ENCODE measurements at regions not wholly inside any gene's neighbourhood (a gene's known extent, or its start where the extent isn't known, plus 50 kb on each side); places are given as distances from the start of the nearest gene placed in this dataset.

DNA sequence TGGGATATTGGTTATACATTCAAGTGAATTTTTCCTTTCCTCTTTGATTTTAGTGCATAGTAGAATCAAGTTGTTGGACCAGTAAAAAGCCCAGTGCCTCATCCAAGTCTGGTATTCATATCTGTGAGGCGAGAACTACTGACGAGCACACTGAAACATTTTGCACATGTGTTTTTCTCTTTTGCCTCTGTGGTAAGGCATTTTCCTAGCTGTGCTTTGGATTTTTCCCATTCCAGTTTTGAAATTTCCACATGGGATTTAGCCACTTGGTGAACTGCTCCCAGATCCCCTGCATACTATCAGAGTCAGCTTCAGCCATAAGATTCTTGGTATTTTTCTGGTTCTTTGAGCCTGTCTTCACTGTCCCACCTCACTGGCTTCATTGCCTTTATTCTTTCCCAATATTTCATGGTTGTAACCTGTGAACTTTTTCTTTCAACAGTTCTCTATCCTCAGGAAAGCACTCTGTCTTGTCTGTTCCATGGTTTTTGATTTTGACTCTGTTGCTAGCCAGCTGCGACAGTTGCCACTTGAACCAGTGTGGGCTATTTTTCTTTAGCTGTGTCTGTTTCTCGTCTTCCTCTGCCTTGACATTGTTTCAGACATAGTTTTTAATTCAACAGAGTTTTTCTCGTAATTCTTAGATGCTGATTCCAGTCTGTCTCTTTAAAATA is 239.0 kb downstream of the REEP3 start:
- no peak overlapping the region for H3K27ac ChIP-seq
- TF ChIP-seq, protein P1, sequence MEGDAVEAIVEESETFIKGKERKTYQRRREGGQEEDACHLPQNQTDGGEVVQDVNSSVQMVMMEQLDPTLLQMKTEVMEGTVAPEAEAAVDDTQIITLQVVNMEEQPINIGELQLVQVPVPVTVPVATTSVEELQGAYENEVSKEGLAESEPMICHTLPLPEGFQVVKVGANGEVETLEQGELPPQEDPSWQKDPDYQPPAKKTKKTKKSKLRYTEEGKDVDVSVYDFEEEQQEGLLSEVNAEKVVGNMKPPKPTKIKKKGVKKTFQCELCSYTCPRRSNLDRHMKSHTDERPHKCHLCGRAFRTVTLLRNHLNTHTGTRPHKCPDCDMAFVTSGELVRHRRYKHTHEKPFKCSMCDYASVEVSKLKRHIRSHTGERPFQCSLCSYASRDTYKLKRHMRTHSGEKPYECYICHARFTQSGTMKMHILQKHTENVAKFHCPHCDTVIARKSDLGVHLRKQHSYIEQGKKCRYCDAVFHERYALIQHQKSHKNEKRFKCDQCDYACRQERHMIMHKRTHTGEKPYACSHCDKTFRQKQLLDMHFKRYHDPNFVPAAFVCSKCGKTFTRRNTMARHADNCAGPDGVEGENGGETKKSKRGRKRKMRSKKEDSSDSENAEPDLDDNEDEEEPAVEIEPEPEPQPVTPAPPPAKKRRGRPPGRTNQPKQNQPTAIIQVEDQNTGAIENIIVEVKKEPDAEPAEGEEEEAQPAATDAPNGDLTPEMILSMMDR (conservative IDR thresholded peaks at IDR 0.05) = no peak

DNA sequence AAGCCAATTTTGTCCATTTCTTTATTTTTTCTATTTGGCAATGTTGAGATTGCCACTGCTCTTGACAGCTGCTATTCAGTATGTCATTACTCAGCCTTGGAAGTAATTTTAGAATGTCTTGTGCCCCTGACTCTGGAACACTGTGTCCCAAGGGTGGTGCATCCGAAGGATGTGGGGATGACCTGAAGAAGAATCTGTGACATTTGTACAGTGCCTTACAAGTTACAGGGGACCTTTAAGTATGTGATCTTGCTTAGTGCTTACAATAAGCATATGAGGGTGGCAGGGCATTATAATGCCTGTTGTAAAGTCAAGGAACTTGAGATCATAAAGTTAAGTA is 239.5 kb downstream of the REEP3 start:
- H3K27ac ChIP-seq = no peak overlapping the region
- TF ChIP-seq, protein P1 (conservative IDR thresholded peaks at IDR 0.05) = no peak

DNA sequence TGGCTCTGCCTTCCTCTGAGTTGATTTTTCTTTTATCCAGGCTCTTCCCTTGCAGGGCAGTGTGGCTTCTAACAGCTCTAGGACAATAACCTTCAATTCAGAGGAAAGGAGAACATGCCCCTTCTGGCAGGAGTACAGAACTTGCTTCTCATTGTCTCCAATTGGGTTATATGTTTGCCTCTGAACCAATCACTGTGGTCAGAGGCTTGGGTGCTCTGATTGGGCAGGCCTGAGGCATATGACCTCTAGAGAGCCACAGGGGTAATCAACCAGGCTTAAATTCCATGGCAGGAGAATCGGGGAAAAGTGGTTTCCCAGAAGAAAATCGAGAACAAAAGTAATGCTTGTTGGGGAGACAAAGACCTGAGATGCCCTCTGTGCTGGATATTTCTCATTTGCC is 240.0 kb downstream of the REEP3 start:
- TF ChIP-seq, protein P1 (conservative IDR thresholded peaks at IDR 0.05) = no peak
- no peak overlapping the region for H3K27ac ChIP-seq

DNA sequence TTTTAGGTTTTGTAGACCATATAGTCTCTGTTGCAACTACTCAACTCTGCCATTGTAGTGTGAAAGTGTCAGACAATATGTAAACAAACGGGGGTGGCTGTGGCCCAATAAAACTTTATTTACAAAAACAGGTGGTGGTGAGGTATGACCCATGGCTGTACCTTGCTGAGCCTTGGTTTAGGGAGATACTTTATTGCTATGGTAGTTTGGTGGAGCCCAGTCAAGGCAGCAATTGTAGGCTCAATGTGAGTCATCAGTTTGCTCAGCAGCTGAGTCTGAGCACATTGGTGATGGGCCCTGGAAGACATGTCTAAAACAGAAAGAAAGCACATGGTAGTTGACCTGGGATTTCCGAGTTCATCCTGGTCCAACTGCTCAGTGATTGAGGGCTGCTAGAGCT is 242.5 kb downstream of the REEP3 start:
- TF ChIP-seq, protein P1 (conservative IDR thresholded peaks at IDR 0.05) = no peak
- H3K27ac ChIP-seq = no peak overlapping the region

DNA sequence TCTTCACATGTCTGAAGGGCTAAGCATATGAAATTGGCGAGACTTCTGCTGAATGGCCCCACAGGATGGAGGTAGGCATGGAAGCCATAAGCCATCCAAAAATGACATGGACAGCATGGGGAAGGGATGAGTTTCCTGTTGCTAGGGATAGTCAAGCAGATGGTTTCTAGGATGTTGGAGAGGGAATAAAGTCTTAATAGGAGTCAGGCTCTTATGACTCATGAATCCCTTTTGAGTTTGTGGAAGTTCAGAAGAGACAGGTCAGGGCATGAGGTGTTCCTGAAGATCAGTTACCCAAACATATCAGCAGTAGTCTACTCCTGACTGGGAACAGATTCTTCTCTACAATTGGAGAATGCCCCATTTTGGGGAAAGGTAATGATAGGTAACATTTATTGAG is 243.9 kb downstream of the REEP3 start:
- TF ChIP-seq, protein P1 (conservative IDR thresholded peaks at IDR 0.05) = no peak
- H3K27ac ChIP-seq = no peak overlapping the region

DNA sequence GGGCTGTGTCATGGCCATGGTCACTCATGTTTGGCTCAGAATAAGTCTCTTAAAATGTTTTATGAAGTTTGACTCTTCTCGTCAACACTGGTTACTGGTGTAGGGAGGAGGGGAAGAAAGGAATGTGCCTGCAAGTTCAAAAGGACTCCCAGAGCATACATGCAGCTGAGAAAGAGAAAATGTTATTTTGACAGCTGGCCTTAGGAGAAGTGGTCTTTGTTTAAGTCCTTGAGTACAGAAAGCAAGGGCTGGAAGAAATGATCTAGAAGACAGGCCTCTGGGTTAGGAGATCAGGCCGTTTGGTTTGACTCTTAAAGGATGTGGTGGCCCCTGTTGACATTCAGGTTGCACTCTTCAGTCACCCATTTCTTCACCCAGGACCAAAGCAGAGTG is 245.5 kb downstream of the REEP3 start:
- TF ChIP-seq, protein P1 (conservative IDR thresholded peaks at IDR 0.05) = no peak
- H3K27ac ChIP-seq = no peak overlapping the region

DNA sequence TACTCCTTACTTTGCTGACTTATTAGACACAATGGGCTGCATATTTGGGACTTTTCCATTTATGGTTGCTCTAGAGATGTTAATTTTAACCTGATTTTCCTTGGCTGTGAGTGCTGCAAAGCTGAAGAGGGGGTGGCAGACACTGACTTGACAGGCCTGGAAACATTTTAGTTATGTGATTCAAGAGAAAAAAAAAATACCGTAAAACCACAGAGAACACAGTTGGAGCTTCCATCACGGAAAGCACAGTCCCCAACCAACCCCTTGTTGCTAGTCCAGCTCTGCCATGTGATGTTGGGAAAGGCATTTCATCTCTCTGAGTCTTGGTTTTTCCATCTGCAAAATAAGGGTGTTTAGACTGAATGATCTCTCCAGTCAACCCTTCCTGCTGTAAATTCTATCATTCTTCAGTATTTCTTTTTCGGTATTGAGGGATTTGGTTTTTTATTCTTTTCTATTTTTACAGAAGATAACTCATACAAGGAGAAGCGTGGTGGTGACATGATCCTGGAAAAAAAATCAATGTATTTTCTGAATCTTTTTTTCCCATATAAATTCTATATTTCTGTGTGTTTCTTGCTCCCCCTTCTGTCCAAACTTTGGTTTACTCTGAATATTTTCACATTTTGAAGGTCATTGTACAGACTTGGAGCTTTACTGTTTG is 246.1 kb downstream of the REEP3 start:
- H3K27ac ChIP-seq = no peak overlapping the region
- TF ChIP-seq, protein P1 (conservative IDR thresholded peaks at IDR 0.05) = peak; percentile 65
